Lower lobe of right lung (tissue), 2 donors: ENCODE measurements at regions not wholly inside any gene's neighbourhood (a gene's known extent, or its start where the extent isn't known, plus 50 kb on each side); places are given as distances from the start of the nearest gene placed in this dataset.

Experiments
- ATAC-seq, 2 donors: fragments of 200-7000 bp; cut with Tn5 transposase; one replicate each; pipeline ENCODE4 v1.9.1; 2020 to 2022; ENCODE audit warnings: mild to moderate bottlenecking in 2 of 2, moderate library complexity in 2 of 2
- DNase-seq: peaks from one replicate; pipeline ENCODE4 v3.0.0-alpha.2; 2020
- H3K27ac ChIP-seq: fragments of 200-600 bp; one replicate; pipeline ENCODE4 v1.8.0; 2022
- H3K27me3 ChIP-seq: fragments of 200-600 bp; one replicate; pipeline ENCODE4 v1.8.0; 2022; ENCODE audit warnings: low read depth
- H3K36me3 ChIP-seq: fragments of 200-600 bp; one replicate; pipeline ENCODE4 v1.8.0; 2022; ENCODE audit warnings: mild to moderate bottlenecking
- H3K4me1 ChIP-seq: fragments of 200-600 bp; one replicate; pipeline ENCODE4 v1.8.0; 2022
- H3K4me3 ChIP-seq: fragments of 200-600 bp; one replicate; pipeline ENCODE4 v1.8.0; 2022; ENCODE audit warnings: mild to moderate bottlenecking
- H3K9me3 ChIP-seq: fragments of 200-600 bp; one replicate; pipeline ENCODE4 v1.8.0; 2022
- intact Hi-C: fragments of 100-400 bp; cut with DNase I; formaldehyde crosslinking; loops from one replicate; pipeline ENCODE4 v1.11.0; 2022
- TF ChIP-seq, protein P1 (sequence below): fragments of 200-600 bp; IDR thresholded peaks from one replicate; pipeline ENCODE4 v1.8.0; 2022; ENCODE audit warnings: antibody characterized with exemption, mild to moderate bottlenecking
- donor health status: DM: no; HTN: yes; CAD: no; lungs with severe emphysema.

DNA sequence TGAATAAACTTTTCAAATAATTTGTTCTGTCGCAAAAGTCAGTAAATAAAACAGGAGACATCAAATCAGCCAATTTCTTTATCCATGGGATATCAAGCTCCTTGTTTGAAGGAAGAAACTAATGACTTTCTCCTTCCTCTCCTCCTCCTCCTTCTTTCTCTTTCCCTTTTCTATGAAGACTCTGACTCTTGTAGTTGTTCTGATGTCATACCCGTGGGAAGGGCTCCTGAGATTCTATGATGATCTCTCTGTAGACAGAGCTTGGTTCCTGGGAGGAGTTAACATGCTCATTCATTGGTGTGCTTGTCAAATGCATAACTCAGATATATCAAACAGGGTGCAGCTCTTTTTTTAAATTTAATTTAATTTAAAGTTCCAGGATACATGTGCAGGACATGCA lies 118.7 kb upstream of the KCTD1 start:
- ATAC-seq = no peak
- DNase-seq = no peak
- Histone ChIP-seq H3K9me3 (no peaks in the 10 kb centered on the region), H3K27ac (no peak overlapping the region), H3K4me1 (no peaks in the 10 kb centered on the region), H3K4me3 (no peak overlapping the region), H3K27me3 (no peaks in the 10 kb centered on the region), H3K36me3 (no peaks in the 10 kb centered on the region)
- intact Hi-C loops = no loop called here
- TF ChIP-seq, protein P1, sequence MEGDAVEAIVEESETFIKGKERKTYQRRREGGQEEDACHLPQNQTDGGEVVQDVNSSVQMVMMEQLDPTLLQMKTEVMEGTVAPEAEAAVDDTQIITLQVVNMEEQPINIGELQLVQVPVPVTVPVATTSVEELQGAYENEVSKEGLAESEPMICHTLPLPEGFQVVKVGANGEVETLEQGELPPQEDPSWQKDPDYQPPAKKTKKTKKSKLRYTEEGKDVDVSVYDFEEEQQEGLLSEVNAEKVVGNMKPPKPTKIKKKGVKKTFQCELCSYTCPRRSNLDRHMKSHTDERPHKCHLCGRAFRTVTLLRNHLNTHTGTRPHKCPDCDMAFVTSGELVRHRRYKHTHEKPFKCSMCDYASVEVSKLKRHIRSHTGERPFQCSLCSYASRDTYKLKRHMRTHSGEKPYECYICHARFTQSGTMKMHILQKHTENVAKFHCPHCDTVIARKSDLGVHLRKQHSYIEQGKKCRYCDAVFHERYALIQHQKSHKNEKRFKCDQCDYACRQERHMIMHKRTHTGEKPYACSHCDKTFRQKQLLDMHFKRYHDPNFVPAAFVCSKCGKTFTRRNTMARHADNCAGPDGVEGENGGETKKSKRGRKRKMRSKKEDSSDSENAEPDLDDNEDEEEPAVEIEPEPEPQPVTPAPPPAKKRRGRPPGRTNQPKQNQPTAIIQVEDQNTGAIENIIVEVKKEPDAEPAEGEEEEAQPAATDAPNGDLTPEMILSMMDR = no peak

DNA sequence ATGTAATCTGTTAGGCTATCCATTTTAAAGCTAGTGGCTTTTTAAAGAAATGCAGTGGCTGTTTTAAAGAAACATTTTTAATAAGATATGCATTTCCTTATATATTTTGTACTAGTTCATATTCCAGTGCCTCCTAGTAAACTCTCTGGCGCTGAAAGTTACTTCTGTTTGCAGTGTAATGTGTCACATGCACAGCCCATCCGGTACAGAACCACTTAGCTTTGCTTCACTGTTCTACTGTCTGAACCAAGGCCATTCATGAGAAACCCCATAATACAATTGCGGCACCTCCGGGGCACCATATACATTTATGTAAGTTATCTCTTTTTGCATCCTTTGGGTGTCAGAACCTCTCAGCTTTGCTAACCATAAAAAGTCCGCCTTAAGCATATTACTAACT lies 114.6 kb upstream of the KCTD1 start:
- Histone ChIP-seq H3K9me3 (no peaks in the 10 kb centered on the region), H3K4me3 (no peak overlapping the region), H3K27ac (no peak overlapping the region), H3K27me3 (peaks cover 11% of the 10 kb centered on the region), H3K4me1 (peaks cover 4% of the 10 kb centered on the region), H3K36me3 (no peaks in the 10 kb centered on the region)
- DNase-seq = no peak
- TF ChIP-seq, protein P1 = no peak
- ATAC-seq = peak in 1 of 2 donors; percentile 64
- intact Hi-C loops = no loop called here

DNA sequence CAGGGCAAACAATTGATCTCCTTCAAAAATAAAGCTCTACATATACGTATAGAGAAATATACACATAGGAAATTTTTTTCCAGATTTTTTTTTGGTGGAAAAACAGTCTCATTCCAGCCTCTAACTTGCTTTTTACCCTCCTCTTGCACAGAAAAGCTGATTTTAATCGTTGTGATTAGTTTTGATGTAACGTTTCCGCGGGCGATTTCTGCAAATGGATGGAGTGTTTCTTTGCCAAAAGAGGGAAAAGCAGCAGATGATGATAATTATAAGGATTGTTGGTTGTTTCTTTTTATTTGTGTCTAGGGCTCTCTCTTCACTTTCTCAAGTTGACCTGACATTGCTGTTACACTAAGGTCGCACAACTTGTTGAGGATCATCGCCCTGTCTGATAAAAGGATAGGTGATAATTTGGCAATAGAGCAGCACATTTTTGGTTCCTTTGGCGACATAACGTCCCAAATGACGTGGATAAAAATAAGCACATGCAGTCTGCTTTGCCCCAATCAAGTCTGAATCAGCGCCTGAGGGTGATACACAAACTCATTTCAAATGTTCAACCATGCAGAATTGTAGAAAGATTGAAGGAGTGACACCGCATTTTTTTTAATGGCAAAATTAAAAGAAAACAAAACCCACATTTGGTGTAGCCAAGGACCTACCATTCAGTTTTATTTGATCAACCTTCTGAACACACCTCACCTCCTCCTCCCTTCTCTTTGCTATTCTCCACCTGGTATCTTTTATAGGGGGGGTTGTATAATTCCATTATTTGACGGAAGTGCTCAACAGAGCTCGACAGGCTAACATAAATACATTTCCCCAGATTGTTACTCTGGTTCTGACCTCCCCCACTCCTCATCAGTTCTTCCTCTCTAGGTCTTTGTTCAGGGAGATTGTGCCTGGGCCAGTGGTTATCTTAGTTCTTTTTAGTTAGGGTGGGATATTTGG lies 109.6 kb upstream of the KCTD1 start:
- TF ChIP-seq, protein P1 = no peak
- peaks cover 23% of the 10 kb centered on the region for H3K27me3 ChIP-seq
- no peaks in the 10 kb centered on the region for H3K36me3 ChIP-seq
- intact Hi-C loops = no loop called here
- H3K4me3 ChIP-seq = peak overlapping the region; percentile 68
- H3K4me1 ChIP-seq = peaks cover 32% of the 10 kb centered on the region
- ATAC-seq (no peak), DNase-seq (no peak)
- H3K27ac ChIP-seq = peak overlapping the region; percentile 72
- H3K9me3 ChIP-seq = no peaks in the 10 kb centered on the region

DNA sequence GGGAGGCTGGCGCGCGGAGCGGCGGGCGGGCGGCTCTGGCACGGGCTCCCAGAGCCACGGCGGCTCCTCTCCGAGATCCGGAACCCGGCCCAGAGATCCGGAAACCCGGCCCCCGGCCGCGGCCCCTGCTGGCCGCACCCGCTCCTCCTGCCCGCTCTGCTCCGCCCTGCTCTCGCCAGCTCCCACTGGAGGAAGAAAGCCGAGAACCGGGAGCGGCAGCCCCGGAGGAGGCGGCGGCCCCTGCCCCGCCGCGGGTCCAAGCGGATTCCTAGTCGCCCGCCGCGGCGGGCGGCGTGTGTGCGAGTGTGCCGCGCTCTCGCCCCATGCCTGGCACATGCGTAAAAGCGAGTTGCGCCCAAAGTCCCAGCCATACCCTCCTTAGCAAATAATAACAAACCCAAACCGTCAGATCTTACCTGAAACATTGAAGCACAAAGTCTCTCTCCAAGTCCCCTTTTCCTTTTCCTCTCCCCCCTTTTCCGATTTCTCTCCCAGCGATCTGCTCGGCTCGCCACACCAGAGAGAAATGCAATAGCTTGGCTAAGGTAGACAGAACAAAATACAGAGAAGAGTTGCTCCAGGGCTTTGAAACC lies 108.7 kb upstream of the KCTD1 start:
- Histone ChIP-seq H3K4me1 (peaks cover 32% of the 10 kb centered on the region), H3K4me3 (peak overlapping the region; percentile 68), H3K36me3 (no peaks in the 10 kb centered on the region), H3K9me3 (no peaks in the 10 kb centered on the region), H3K27ac (peak overlapping the region; percentile 72), H3K27me3 (peaks cover 23% of the 10 kb centered on the region)
- TF ChIP-seq, protein P1 = peak; percentile 28
- intact Hi-C loops = no loop called here
- ATAC-seq (peak; percentile 87 to 93), DNase-seq (peak; percentile 86)

DNA sequence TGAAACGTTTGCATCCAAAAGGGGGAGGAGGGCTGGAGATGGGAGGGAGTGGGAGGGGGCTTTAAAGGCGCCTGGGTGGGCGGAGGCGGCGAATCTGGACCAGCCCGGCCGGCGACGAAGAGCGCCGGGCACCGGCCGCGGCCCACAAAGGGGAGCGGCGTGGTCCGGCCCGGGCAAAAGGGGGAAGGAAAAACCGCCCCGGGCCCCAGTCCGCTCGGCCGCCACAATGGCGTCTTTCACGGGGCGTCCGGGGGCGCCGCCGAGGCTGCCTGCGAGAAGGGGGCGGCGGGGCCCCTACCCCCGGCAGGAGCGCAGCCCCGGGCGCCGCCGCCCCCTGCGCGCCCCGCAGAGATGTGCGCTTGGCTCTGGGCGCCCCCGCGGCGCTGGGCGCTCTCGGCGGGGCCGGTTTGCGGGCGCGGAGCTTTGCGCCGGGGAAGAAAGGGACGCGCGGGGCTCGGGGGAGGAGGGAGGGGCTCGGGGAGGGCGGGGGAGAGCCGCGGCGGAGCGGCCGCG lies 108.1 kb upstream of the KCTD1 start:
- ATAC-seq = peak; percentile 34 to 43
- Histone ChIP-seq H3K27me3 (peaks cover 22% of the 10 kb centered on the region), H3K27ac (peak overlapping the region; percentile 72), H3K4me1 (peaks cover 32% of the 10 kb centered on the region), H3K36me3 (no peaks in the 10 kb centered on the region), H3K9me3 (no peaks in the 10 kb centered on the region), H3K4me3 (peak overlapping the region; percentile 68)
- TF ChIP-seq, protein P1 = no peak
- DNase-seq = peak; percentile 48
- intact Hi-C loops = no loop called here
